Keratinocyte (primary cell): ENCODE measurements at regions not wholly inside any gene's neighbourhood (a gene's known extent, or its start where the extent isn't known, plus 50 kb on each side); places are given as distances from the start of the nearest gene placed in this dataset.

Experiments
- DNase-seq: peaks from one replicate; pipeline ENCODE4 v3.0.0-alpha.2; 2011; ENCODE audit warnings: low read depth, missing footprints, low spot score
- FAIRE-seq: peaks from 2 replicates; lab custom pipeline; 2011; peaks lifted over from hg19 to GRCh38; lab: Jason Lieb, UNC
- H2AFZ ChIP-seq: 2 replicates; pipeline ENCODE4 v1.6.0; 2012; ENCODE audit warnings: low read length, control low read depth, inconsistent platforms; ENCODE audit not compliant: control insufficient read depth
- H3K27ac ChIP-seq: 2 replicates; pipeline ENCODE4 v1.5.1; 2011; ENCODE audit warnings: low read length; ENCODE audit not compliant: control insufficient read depth, insufficient read depth
- H3K27me3 ChIP-seq: 3 replicates; pipeline ENCODE4 v1.6.0; 2011; ENCODE audit warnings: low read length; ENCODE audit not compliant: control insufficient read depth, insufficient read depth; ENCODE audit errors: extremely low read depth
- H3K36me3 ChIP-seq, 2 experiments: 2 replicates in 1 of 2; 3 replicates in 1 of 2; pipeline ENCODE4 v1.5.1; 2011; ENCODE audit warnings: low read length in 2 of 2, mild to moderate bottlenecking in 1 of 2; ENCODE audit not compliant: control insufficient read depth in 2 of 2, insufficient read depth in 2 of 2; ENCODE audit errors: extremely low read depth in 1 of 2
- H3K4me1 ChIP-seq: 3 replicates; pipeline ENCODE4 v1.5.1; 2011; ENCODE audit warnings: low read length; ENCODE audit not compliant: control insufficient read depth, insufficient read depth; ENCODE audit errors: extremely low read depth
- H3K4me2 ChIP-seq: 3 replicates; pipeline ENCODE4 v1.6.0; 2011; ENCODE audit warnings: low read depth, low read length; ENCODE audit not compliant: control insufficient read depth, insufficient read depth; ENCODE audit errors: extremely low read depth
- H3K4me3 ChIP-seq, 3 experiments: fragments of 200-600 bp in 1 of 3; sonication (generic) in 1 of 3; 2 replicates in 2 of 3; 3 replicates in 1 of 3; pipeline ENCODE4 v1.5.1; 2011 to 2016; ENCODE audit warnings: low read length in 3 of 3, mild to moderate bottlenecking in 3 of 3, control low read depth in 2 of 3, inconsistent platforms in 1 of 3, low read depth in 1 of 3, mixed read lengths in 1 of 3, mixed run types in 1 of 3, moderate library complexity in 1 of 3; ENCODE audit not compliant: control insufficient read depth in 2 of 3, insufficient read depth in 2 of 3; ENCODE audit errors: extremely low read depth in 1 of 3
- H3K79me2 ChIP-seq: 2 replicates; pipeline ENCODE4 v1.6.0; 2012; ENCODE audit warnings: low read length; ENCODE audit not compliant: control insufficient read depth, insufficient read depth
- H3K9ac ChIP-seq: 3 replicates; pipeline ENCODE4 v1.6.0; 2011; ENCODE audit warnings: low read length; ENCODE audit not compliant: control insufficient read depth, insufficient read depth; ENCODE audit errors: extremely low read depth
- H3K9me1 ChIP-seq: 3 replicates; pipeline ENCODE4 v1.6.0; 2011; ENCODE audit warnings: low read length; ENCODE audit not compliant: control insufficient read depth, insufficient read depth; ENCODE audit errors: extremely low read depth
- H3K9me3 ChIP-seq: 2 replicates; pipeline ENCODE4 v1.5.1; 2012; ENCODE audit warnings: low read depth, low read length; ENCODE audit not compliant: control insufficient read depth
- H4K20me1 ChIP-seq: 3 replicates; pipeline ENCODE4 v1.6.0; 2011; ENCODE audit warnings: low read length; ENCODE audit not compliant: control insufficient read depth, insufficient read depth; ENCODE audit errors: extremely low read depth
- CTCF ChIP-seq, 3 experiments: IDR thresholded peaks in 1 of 3; conservative IDR thresholded peaks in 1 of 3; optimal IDR thresholded peaks in 1 of 3; 2 replicates in 2 of 3; 3 replicates in 1 of 3; pipeline versions ENCODE3 to v1.5.1; 2011; ENCODE audit warnings: low read length in 3 of 3, mild to moderate bottlenecking in 3 of 3, moderate library complexity in 2 of 3, control low read depth in 1 of 3, inconsistent platforms in 1 of 3; ENCODE audit not compliant: insufficient read depth in 2 of 3; ENCODE audit errors: extremely low read depth in 1 of 3
- EZH2 ChIP-seq: IDR thresholded peaks from one replicate; pipeline ENCODE4 v1.6.1; 2012; ENCODE audit warnings: inconsistent platforms, mild to moderate bottlenecking, low read length, moderate library complexity
- dilution Hi-C: fragments of 300-500 bp; cut with MboI; formaldehyde crosslinking; loops from one replicate; pipeline ENCODE4 v1.7.0; 2020; ENCODE audit warnings: low sequenced_read_pairs; ENCODE audit not compliant: extremely low pct_ligation_motif_present

GRCh38 chr14:26070443-26070842, 527.4 kb downstream of the NOVA1 start:
- no peak overlapping the region for H2AFZ ChIP-seq
- H3K27ac ChIP-seq = no peak overlapping the region
- H3K9ac ChIP-seq = no peak overlapping the region
- no peak overlapping the region for H3K4me3 ChIP-seq
- dilution Hi-C loops = no loop called here
- no peak for FAIRE-seq
- no peaks in the 10 kb centered on the region for H3K9me1 ChIP-seq
- no peak overlapping the region for H3K4me2 ChIP-seq
- no peaks in the 10 kb centered on the region for H4K20me1 ChIP-seq
- DNase-seq = no peak
- no peaks in the 10 kb centered on the region for H3K4me1 ChIP-seq
- H3K9me3 ChIP-seq = peaks cover 2% of the 10 kb centered on the region
- H3K79me2 ChIP-seq = no peaks in the 10 kb centered on the region
- no peaks in the 10 kb centered on the region for H3K36me3 ChIP-seq
- TF ChIP-seq CTCF (optimal IDR thresholded peaks at IDR 0.05 in 1 of 3, IDR thresholded peaks at IDR 0.05 in 1 of 3, conservative IDR thresholded peaks at IDR 0.05 in 1 of 3; ENCODE audit: extremely low read depth in 1 of 3, insufficient read depth in 2 of 3, low read length in 3 of 3) (no peak), EZH2 (no peak)
- no peaks in the 10 kb centered on the region for H3K27me3 ChIP-seq

- no peak for DNase-seq
- no peak for TF ChIP-seq EZH2
- TF ChIP-seq CTCF (optimal IDR thresholded peaks at IDR 0.05 in 1 of 3, IDR thresholded peaks at IDR 0.05 in 1 of 3, conservative IDR thresholded peaks at IDR 0.05 in 1 of 3; ENCODE audit: extremely low read depth in 1 of 3, insufficient read depth in 2 of 3, low read length in 3 of 3) = no peak
- H3K36me3 ChIP-seq = no peaks in the 10 kb centered on the region
- H3K9me3 ChIP-seq = peaks cover 2% of the 10 kb centered on the region
- no peaks in the 10 kb centered on the region for H4K20me1 ChIP-seq
- no peak overlapping the region for H3K27ac ChIP-seq
- H3K9me1 ChIP-seq = no peaks in the 10 kb centered on the region
- dilution Hi-C loops = no loop called here
- no peak overlapping the region for H2AFZ ChIP-seq
- H3K4me1 ChIP-seq = no peaks in the 10 kb centered on the region
- FAIRE-seq = no peak
- no peaks in the 10 kb centered on the region for H3K27me3 ChIP-seq
- no peak overlapping the region for H3K4me3 ChIP-seq
- H3K79me2 ChIP-seq = no peaks in the 10 kb centered on the region
- H3K4me2 ChIP-seq = no peak overlapping the region
- no peak overlapping the region for H3K9ac ChIP-seq
Measured at GRCh38 chr14:26067786-26068459, 529.9 kb downstream of the NOVA1 start.
